ENCODE measurements at regions not wholly inside any gene's neighbourhood (a gene's known extent, or its start where the extent isn't known, plus 50 kb on each side); places are given as distances from the start of the nearest gene placed in this dataset.

DNA sequence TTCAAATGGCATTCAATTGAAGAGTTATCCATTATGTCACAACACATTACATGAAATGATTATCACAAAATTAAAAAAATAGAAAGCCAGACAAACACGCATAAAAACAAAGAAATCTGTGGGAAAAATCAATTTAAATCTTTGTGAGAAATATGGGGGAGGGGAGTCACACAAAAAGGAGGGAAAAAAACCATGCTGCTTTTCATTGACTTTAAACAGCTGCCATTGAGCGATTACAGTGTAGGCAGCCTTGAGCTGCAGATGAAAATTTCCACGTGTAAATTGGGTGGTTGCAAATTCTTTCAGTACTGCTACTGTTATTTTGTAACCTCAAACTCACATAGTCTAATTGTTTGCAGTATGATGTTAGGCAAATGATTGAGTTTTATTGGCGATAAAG, 889.9 kb upstream of the PHF14 start:
- TF ChIP-seq, protein P1, sequence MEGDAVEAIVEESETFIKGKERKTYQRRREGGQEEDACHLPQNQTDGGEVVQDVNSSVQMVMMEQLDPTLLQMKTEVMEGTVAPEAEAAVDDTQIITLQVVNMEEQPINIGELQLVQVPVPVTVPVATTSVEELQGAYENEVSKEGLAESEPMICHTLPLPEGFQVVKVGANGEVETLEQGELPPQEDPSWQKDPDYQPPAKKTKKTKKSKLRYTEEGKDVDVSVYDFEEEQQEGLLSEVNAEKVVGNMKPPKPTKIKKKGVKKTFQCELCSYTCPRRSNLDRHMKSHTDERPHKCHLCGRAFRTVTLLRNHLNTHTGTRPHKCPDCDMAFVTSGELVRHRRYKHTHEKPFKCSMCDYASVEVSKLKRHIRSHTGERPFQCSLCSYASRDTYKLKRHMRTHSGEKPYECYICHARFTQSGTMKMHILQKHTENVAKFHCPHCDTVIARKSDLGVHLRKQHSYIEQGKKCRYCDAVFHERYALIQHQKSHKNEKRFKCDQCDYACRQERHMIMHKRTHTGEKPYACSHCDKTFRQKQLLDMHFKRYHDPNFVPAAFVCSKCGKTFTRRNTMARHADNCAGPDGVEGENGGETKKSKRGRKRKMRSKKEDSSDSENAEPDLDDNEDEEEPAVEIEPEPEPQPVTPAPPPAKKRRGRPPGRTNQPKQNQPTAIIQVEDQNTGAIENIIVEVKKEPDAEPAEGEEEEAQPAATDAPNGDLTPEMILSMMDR (conservative IDR thresholded peaks at IDR 0.05 in 1 of 2, IDR thresholded peaks at IDR 0.05 in 1 of 2; ENCODE audit: extremely low read depth in 1 of 2, insufficient read depth in 1 of 2, low read depth in 1 of 2, low read length in 2 of 2) = no peak
- no peak for TF ChIP-seq EZH2 (IDR thresholded peaks at IDR 0.05; ENCODE audit: borderline replicate concordance, low read length)

All from mammary epithelial cell (primary cell).